ENCODE measurements at regions not wholly inside any gene's neighbourhood (a gene's known extent, or its start where the extent isn't known, plus 50 kb on each side); places are given as distances from the start of the nearest gene placed in this dataset.

- no peak for DNase-seq
Observed at GRCh38 chr2:120669121-120669952, 66.3 kb upstream of the GLI2 start.

GRCh38 chr2:120669971-120670370 lies 65.7 kb upstream of the GLI2 start:
- no peak for DNase-seq

GRCh38 chr2:120670371-120670770 lies 65.3 kb upstream of the GLI2 start:
- DNase-seq = no peak

- no peak for DNase-seq
Observed at GRCh38 chr2:120670771-120671480, 64.7 kb upstream of the GLI2 start.

GRCh38 chr2:120672526-120673204 lies 63.0 kb upstream of the GLI2 start:
- DNase-seq = no peak

- no peak for DNase-seq
Observed at GRCh38 chr2:120673205-120673550, 62.5 kb upstream of the GLI2 start.

- DNase-seq = no peak
Observed at GRCh38 chr2:120673571-120674061, 62.1 kb upstream of the GLI2 start.

- no peak for DNase-seq
Observed at GRCh38 chr2:120674246-120675170, 61.2 kb upstream of the GLI2 start.

GRCh38 chr2:120675460-120676130 lies 60.1 kb upstream of the GLI2 start:
- peak; percentile 75 for DNase-seq

GRCh38 chr2:120677221-120677620 lies 58.4 kb upstream of the GLI2 start:
- DNase-seq = no peak

- no peak for DNase-seq
Observed at GRCh38 chr2:120677696-120678247, 57.9 kb upstream of the GLI2 start.

- DNase-seq = no peak
Observed at GRCh38 chr2:120678251-120678650, 57.4 kb upstream of the GLI2 start.

GRCh38 chr2:120678926-120679325 lies 56.7 kb upstream of the GLI2 start:
- DNase-seq = no peak

- no peak for DNase-seq
Observed at GRCh38 chr2:120679526-120679925, 56.1 kb upstream of the GLI2 start.

- peak; percentile 89 for DNase-seq
Observed at GRCh38 chr2:120680136-120680761, 55.4 kb upstream of the GLI2 start.

- DNase-seq = no peak
Observed at GRCh38 chr2:120681181-120681580, 54.5 kb upstream of the GLI2 start.

- DNase-seq = no peak
Observed at GRCh38 chr2:120681696-120682288, 53.9 kb upstream of the GLI2 start.

- DNase-seq = no peak
Observed at GRCh38 chr2:120682654-120683053, 53.0 kb upstream of the GLI2 start.

- no peak for DNase-seq
Observed at GRCh38 chr2:120683081-120683480, 52.6 kb upstream of the GLI2 start.

GRCh38 chr2:120683701-120684100 lies 52.0 kb upstream of the GLI2 start:
- DNase-seq = no peak
